ENCODE measurements at regions not wholly inside any gene's neighbourhood (a gene's known extent, or its start where the extent isn't known, plus 50 kb on each side); places are given as distances from the start of the nearest gene placed in this dataset.

DNA sequence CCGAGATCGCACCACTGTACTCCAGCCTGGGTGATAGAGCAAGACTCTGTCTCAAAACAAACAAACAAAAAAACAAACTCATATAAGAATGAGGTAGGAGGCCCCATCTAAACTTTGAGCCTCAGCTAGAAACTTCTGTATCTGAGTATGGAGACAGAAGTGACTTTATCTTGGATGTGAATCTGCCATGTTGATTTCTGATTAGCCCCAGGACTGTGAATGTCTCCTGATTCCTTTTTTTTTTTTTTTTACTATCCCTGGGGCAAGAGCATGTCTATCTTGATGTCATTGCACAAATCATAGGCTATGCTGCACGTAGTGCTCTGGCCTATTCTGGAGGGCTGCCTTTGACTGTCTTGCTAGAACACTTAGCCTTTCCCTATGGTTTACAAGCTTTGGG, 211.0 kb downstream of the PTPRU start:
- no peak overlapping the region for H3K4me3 ChIP-seq (ENCODE audit: low read length)
- TF ChIP-seq, protein P1, sequence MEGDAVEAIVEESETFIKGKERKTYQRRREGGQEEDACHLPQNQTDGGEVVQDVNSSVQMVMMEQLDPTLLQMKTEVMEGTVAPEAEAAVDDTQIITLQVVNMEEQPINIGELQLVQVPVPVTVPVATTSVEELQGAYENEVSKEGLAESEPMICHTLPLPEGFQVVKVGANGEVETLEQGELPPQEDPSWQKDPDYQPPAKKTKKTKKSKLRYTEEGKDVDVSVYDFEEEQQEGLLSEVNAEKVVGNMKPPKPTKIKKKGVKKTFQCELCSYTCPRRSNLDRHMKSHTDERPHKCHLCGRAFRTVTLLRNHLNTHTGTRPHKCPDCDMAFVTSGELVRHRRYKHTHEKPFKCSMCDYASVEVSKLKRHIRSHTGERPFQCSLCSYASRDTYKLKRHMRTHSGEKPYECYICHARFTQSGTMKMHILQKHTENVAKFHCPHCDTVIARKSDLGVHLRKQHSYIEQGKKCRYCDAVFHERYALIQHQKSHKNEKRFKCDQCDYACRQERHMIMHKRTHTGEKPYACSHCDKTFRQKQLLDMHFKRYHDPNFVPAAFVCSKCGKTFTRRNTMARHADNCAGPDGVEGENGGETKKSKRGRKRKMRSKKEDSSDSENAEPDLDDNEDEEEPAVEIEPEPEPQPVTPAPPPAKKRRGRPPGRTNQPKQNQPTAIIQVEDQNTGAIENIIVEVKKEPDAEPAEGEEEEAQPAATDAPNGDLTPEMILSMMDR (IDR thresholded peaks at IDR 0.05; ENCODE audit: insufficient read depth, low read depth, low read length, missing control alignments), result no peak
- DNase-seq (ENCODE audit: low read depth), result no peak

GRCh38 chr1:29444782-29445729, 208.7 kb downstream of the PTPRU start:
- no peak for DNase-seq (ENCODE audit: low read depth)
- TF ChIP-seq, protein P1 (IDR thresholded peaks at IDR 0.05; ENCODE audit: insufficient read depth, low read depth, low read length, missing control alignments), result no peak
- H3K4me3 ChIP-seq (ENCODE audit: low read length), result no peak overlapping the region

GRCh38 chr1:29444081-29444715, 207.9 kb downstream of the PTPRU start:
- H3K4me3 ChIP-seq (ENCODE audit: low read length), result no peak overlapping the region
- no peak for DNase-seq (ENCODE audit: low read depth)
- TF ChIP-seq, protein P1 (IDR thresholded peaks at IDR 0.05; ENCODE audit: insufficient read depth, low read depth, low read length, missing control alignments), result no peak

DNA sequence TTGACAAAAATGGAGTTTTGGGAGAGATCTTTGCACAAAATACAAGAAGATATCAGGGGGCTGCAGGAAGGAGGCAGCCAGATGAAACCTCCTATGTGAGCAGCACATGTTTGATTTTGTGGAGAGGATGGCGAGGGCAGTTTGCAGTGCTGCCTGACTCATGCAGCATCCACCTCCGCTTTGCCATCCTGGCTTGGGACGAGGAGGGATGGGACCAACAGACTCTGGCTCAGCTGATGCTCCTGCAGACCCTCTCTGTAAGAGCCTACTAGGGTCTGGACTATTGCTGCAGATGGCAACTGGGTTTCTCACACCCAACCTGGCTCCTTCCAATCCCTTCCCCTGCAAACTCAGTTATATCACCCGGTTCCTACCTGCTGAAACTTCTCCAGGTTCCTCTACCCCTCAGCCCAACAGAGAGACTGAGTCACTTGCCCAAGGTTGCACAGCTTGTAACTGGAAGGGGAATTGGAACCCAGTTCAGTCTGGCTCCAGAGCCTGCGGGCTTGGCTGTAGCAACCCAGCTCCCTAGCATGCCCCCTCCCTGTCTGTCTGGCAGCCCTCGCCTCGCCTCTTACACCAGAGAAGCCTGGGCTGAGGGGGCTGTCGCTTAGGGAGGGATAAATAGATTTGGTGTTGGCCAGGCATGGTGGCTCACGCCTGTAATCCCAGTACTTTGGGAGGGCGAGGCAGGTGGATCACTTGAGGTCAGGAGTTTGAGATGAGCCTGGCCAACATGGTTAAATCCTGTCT, 205.8 kb downstream of the PTPRU start:
- DNase-seq (ENCODE audit: low read depth), result no peak
- no peak overlapping the region for H3K4me3 ChIP-seq (ENCODE audit: low read length)
- TF ChIP-seq, protein P1 (IDR thresholded peaks at IDR 0.05; ENCODE audit: insufficient read depth, low read depth, low read length, missing control alignments), result no peak

DNA sequence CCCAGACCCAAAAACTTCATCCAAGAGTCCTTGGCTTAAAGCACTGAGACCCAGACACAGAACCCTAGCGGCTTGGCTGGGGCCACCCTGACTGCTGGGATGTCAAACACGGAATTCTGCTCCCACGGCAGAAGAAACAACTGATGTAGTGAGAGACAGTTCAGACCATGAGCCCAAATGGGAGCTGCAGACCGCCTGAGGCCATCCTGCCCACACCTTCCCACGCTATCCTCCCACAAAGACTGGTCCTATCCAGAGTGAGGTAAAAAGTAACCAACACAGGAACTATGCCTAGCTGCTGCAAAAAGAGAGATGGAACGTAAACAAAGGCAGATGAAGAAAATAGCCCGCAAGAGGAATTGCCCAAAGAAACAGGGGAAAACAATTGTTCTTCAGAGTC, 203.3 kb downstream of the PTPRU start:
- no peak for DNase-seq (ENCODE audit: low read depth)
- no peak overlapping the region for H3K4me3 ChIP-seq (ENCODE audit: low read length)
- TF ChIP-seq, protein P1 (IDR thresholded peaks at IDR 0.05; ENCODE audit: insufficient read depth, low read depth, low read length, missing control alignments), result no peak

DNA sequence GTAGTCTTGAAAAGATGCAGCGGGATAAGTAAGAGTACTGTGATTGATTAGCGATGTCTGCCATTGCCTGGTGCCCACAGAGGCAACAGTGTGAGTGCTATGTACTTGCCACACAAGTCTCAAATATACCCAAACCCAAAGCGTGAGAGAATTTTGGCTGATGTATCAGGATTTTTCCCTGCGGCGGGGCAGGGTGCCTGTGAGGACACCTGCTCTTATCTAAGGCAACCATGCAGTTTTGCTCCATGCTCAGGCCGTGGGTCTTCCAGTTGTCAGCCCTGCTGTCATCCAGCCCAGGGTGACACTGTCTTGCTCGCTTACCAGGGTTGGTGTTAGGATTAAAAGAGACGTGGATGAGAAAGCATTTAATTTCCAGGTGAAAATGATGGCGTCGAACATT, 202.7 kb downstream of the PTPRU start:
- no peak for DNase-seq (ENCODE audit: low read depth)
- TF ChIP-seq, protein P1 (IDR thresholded peaks at IDR 0.05; ENCODE audit: insufficient read depth, low read depth, low read length, missing control alignments), result no peak
- H3K4me3 ChIP-seq (ENCODE audit: low read length), result no peak overlapping the region

Data from epithelial cell of esophagus (primary cell).